GM13976 (cell line): ENCODE measurements at regions not wholly inside any gene's neighbourhood (a gene's known extent, or its start where the extent isn't known, plus 50 kb on each side); places are given as distances from the start of the nearest gene placed in this dataset.

Experiments
- DNase-seq: peaks from one replicate; pipeline ENCODE4 v3.0.0; 2012; ENCODE audit warnings: low spot score
- in situ Hi-C: fragments of 300-500 bp; cut with MboI; formaldehyde crosslinking; loops from one replicate; pipeline ENCODE4 v1.12.0; 2022; ENCODE audit warnings: low sequenced_read_pairs, mixed read lengths, inconsistent platforms; ENCODE audit not compliant: unreplicated experiment
- TF ChIP-seq, protein P1 (sequence below): IDR thresholded peaks from 2 replicates; pipeline ENCODE4 v1.5.1; 2012; ENCODE audit warnings: borderline replicate concordance, mild to moderate bottlenecking; ENCODE audit not compliant: insufficient read depth; ENCODE audit errors: extremely low read depth, missing control alignments, control extremely low read depth

- TF ChIP-seq, protein P1, sequence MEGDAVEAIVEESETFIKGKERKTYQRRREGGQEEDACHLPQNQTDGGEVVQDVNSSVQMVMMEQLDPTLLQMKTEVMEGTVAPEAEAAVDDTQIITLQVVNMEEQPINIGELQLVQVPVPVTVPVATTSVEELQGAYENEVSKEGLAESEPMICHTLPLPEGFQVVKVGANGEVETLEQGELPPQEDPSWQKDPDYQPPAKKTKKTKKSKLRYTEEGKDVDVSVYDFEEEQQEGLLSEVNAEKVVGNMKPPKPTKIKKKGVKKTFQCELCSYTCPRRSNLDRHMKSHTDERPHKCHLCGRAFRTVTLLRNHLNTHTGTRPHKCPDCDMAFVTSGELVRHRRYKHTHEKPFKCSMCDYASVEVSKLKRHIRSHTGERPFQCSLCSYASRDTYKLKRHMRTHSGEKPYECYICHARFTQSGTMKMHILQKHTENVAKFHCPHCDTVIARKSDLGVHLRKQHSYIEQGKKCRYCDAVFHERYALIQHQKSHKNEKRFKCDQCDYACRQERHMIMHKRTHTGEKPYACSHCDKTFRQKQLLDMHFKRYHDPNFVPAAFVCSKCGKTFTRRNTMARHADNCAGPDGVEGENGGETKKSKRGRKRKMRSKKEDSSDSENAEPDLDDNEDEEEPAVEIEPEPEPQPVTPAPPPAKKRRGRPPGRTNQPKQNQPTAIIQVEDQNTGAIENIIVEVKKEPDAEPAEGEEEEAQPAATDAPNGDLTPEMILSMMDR, result no peak
- in situ Hi-C loops, result no loop called here
- no peak for DNase-seq
Observed at GRCh38 chr1:113231866-113232265, 158.4 kb upstream of the MAGI3 start.

DNA sequence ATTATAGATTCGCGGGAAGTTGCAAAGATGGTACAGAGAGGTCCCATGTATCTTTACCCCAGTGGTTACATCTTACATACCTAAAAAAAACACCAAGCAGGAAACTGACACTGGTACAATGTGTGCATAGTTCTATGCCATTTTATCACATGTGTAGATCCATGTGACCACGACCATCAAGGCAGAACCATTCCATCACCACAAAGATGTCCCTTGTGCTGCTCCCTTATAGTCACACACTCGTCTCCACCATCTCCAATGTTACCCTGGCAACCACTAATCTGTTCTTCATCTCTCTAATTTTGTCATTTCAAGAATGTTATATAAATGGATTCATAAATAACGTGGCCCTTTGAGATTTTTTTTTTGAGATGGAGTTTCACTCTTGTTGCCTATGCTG is 156.9 kb upstream of the MAGI3 start:
- in situ Hi-C loops, result no loop called here
- TF ChIP-seq, protein P1, result no peak
- DNase-seq, result no peak

DNA sequence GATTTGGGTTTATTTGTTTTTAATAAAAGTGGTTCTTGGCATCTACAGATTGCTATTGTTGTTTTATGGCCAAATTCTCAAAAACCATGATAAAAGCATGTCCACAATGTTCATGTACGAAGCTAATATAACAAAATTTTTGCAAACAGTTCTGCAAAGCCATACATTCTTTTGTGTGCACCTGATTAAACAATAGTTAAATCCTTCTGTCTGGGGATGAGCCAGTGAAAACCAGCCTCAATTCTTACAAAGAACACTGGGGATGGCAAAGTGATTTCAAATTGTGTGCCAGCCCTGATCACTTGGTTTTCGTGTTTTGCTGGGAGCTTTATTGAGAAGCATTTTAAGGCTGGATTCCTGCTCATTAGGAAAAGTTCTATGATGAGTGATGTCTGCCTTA is 149.1 kb upstream of the MAGI3 start:
- TF ChIP-seq, protein P1, result no peak
- DNase-seq, result no peak
- in situ Hi-C loops, result no loop called here

GRCh38 chr1:113242481-113242880 is 147.8 kb upstream of the MAGI3 start:
- TF ChIP-seq, protein P1, result no peak
- in situ Hi-C loops, result no loop called here

DNA sequence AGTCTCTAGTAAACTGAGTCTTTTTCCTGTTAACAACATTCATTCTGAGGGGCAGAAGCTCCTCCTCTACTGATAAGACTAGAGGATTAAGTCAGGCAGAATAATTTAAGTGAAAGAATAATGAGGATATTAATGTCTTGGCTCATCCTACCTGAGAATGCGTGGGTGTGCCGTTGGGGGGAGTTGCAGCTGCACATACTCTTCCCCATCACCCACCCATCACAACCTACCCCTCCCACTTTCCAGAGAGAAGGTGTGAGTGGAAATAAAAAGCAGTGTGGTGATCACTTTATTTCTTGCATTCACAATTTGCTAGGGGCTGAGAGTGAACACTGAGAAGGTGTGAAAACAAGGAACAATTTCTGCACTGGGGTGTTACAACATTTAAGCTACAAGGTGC is 146.8 kb upstream of the MAGI3 start:
- in situ Hi-C loops, result no loop called here
- TF ChIP-seq, protein P1, result no peak
- DNase-seq, result no peak

More at GRCh38 chr1:113242481-113242880, 147.8 kb upstream of the MAGI3 start:
- no peak for DNase-seq

GRCh38 chr1:113244112-113244820 is 146.0 kb upstream of the MAGI3 start:
- in situ Hi-C loops, result no loop called here
- no peak for DNase-seq
- TF ChIP-seq, protein P1, result no peak
